B cell (primary cell): ENCODE measurements at regions not wholly inside any gene's neighbourhood (a gene's known extent, or its start where the extent isn't known, plus 50 kb on each side); places are given as distances from the start of the nearest gene placed in this dataset.

Experiments
- ATAC-seq: fragments of 200-7000 bp; cut with Tn5 transposase; one replicate; pipeline ENCODE4 v1.10.0; 2021; ENCODE audit warnings: low read depth, mild to moderate bottlenecking, moderate number of reproducible peaks, moderate library complexity
- CTCF ChIA-PET: fragments of 350-600 bp; sonication (Branson Sonifier 250); formaldehyde crosslinking; loops from one replicate; lab custom pipeline; 2021; ENCODE audit warnings: antibody characterized with exemption, inconsistent platforms; lab: Charles Lee
- POLR2A ChIA-PET: fragments of 350-600 bp; sonication (Branson Sonifier 250); formaldehyde crosslinking; loops from one replicate; lab custom pipeline; 2021; ENCODE audit warnings: antibody characterized with exemption; lab: Charles Lee
- DNase-seq: peaks from one replicate; pipeline ENCODE4 v3.0.0; 2013
- H2AFZ ChIP-seq: 2 replicates; pipeline ENCODE4 v1.6.1; 2012; ENCODE audit warnings: mild to moderate bottlenecking, low read depth, low read length; ENCODE audit not compliant: insufficient read depth, poor library complexity, severe bottlenecking
- H3K27ac ChIP-seq, 2 donors: 1 replicate in 1 of 2; 2 replicates in 1 of 2; pipeline ENCODE4 v1.5.1; 2012 to 2013; ENCODE audit warnings: low read length in 2 of 2, mild to moderate bottlenecking in 2 of 2, moderate library complexity in 1 of 2
- H3K27me3 ChIP-seq, 4 experiments: fragments of 200-600 bp in 1 of 4; sonication (generic) in 1 of 4; replicated peaks in 1 of 4; 1 replicate in 2 of 4; 2 replicates in 2 of 4; pipeline versions ENCODE4 v1.6.1 to v1.7.0; 2013 to 2016; ENCODE audit warnings: low read length in 3 of 4, mild to moderate bottlenecking in 2 of 4, mixed read lengths in 1 of 4, moderate library complexity in 1 of 4; ENCODE audit not compliant: insufficient read depth in 4 of 4, control insufficient read depth in 3 of 4; ENCODE audit errors: control extremely low read depth in 1 of 4
- H3K36me3 ChIP-seq, 2 experiments: replicated peaks in 1 of 2; 1 replicate in 1 of 2; 2 replicates in 1 of 2; pipeline versions ENCODE4 v1.6.1 to v1.7.1; 2013; ENCODE audit warnings: low read length in 1 of 2; ENCODE audit not compliant: insufficient read depth in 2 of 2, control insufficient read depth in 1 of 2; ENCODE audit errors: control extremely low read depth in 1 of 2, extremely low read depth in 1 of 2
- H3K4me1 ChIP-seq, 2 donors: fragments of 200-600 bp in 1 of 2; sonication (generic) in 1 of 2; 1 replicate in 1 of 2; 2 replicates in 1 of 2; pipeline versions ENCODE4 v1.5.1 to v1.6.1; 2013 to 2017; ENCODE audit warnings: low read length in 2 of 2; ENCODE audit not compliant: control insufficient read depth in 2 of 2, insufficient read depth in 2 of 2
- H3K4me2 ChIP-seq: replicated peaks from 2 replicates; pipeline ENCODE3; 2012; ENCODE audit warnings: mild to moderate bottlenecking, low read depth, low read length; ENCODE audit not compliant: poor library complexity, severe bottlenecking
- H3K4me3 ChIP-seq, 5 experiments: fragments of 200-600 bp in 1 of 5; sonication (generic) in 1 of 5; 1 replicate in 3 of 5; 2 replicates in 2 of 5; pipeline versions ENCODE4 v1.5.1 to v1.7.0; 2011 to 2016; ENCODE audit warnings: low read length in 4 of 5, mild to moderate bottlenecking in 4 of 5, low read depth in 2 of 5, control low read depth in 1 of 5, moderate library complexity in 1 of 5; ENCODE audit not compliant: insufficient read depth in 1 of 5; ENCODE audit errors: control extremely low read depth in 1 of 5, extremely low read depth in 1 of 5
- H3K79me2 ChIP-seq: fragments of 200-600 bp; sonication (generic); one replicate; pipeline ENCODE4 v1.6.0; 2016; ENCODE audit warnings: low read length; ENCODE audit not compliant: control insufficient read depth, insufficient read depth
- H3K9ac ChIP-seq: fragments of 200-600 bp; sonication (generic); 2 replicates; pipeline ENCODE4 v1.6.1; 2017; ENCODE audit warnings: mild to moderate bottlenecking, low read length, moderate library complexity
- H3K9me3 ChIP-seq, 3 donors: one replicate each; pipeline versions ENCODE4 v1.6.1 to v1.7.1; 2013; ENCODE audit warnings: low read length in 2 of 3; ENCODE audit not compliant: control insufficient read depth in 2 of 3, insufficient read depth in 1 of 3; ENCODE audit errors: control extremely low read depth in 1 of 3
- H4K20me1 ChIP-seq: 2 replicates; pipeline ENCODE4 v1.6.0; 2012; ENCODE audit warnings: mild to moderate bottlenecking, low read length; ENCODE audit not compliant: insufficient read depth, control insufficient read depth, poor library complexity, severe bottlenecking
- H3K27ac Mint-ChIP-seq: one replicate; pipeline ENCODE4 v1.8.0; 2021; ENCODE audit warnings: mixed read lengths
- H3K27me3 Mint-ChIP-seq: one replicate; pipeline ENCODE4 v1.8.0; 2021; ENCODE audit warnings: mixed read lengths
- H3K4me1 Mint-ChIP-seq: one replicate; pipeline ENCODE4 v1.8.0; 2021; ENCODE audit warnings: mixed read lengths
- H3K4me3 Mint-ChIP-seq: one replicate; pipeline ENCODE4 v1.8.0; 2021; ENCODE audit warnings: mixed read lengths
- H3K9me3 Mint-ChIP-seq: one replicate; pipeline ENCODE4 v1.8.0; 2022; ENCODE audit warnings: mixed read lengths; ENCODE audit not compliant: insufficient read depth
- CTCF ChIP-seq: fragments of 200-600 bp; IDR thresholded peaks from one replicate; pipeline ENCODE4 v1.8.0; 2022; ENCODE audit warnings: antibody characterized with exemption, mild to moderate bottlenecking
- EZH2 ChIP-seq: IDR thresholded peaks from 2 replicates; pipeline ENCODE4 v1.6.1; 2012; ENCODE audit warnings: borderline replicate concordance, low read depth, mild to moderate bottlenecking, moderate library complexity, low read length; ENCODE audit not compliant: insufficient read depth, poor library complexity, severe bottlenecking
- WGBS: methylation state at CpG from one replicate; pipeline ENCODE4 v1.1.5; 2013; ENCODE audit warnings: missing lambda C conversion rate; ENCODE audit not compliant: insufficient coverage; 5-methylcytosine and 5-hydroxymethylcytosine counted together
- intact Hi-C: fragments of 100-400 bp; cut with micrococcal nuclease; formaldehyde crosslinking; loops from one replicate; pipeline ENCODE4 v1.10.0; 2022

GRCh38 chr20:20765696-20766365 is 53.4 kb upstream of the RALGAPA2 start:
- peaks cover 3% of the 10 kb centered on the region for H3K4me1 Mint-ChIP-seq
- Histone ChIP-seq H3K4me1 (no peaks in the 10 kb centered on the region), H3K36me3 (no peaks in the 10 kb centered on the region), H3K9me3 (peaks cover 0 to 9% (median 0%) of the 10 kb centered on the region in 3 donors), H4K20me1 (no peaks in the 10 kb centered on the region), H3K4me3 (no peak overlapping the region), H3K27ac (no peak overlapping the region), H3K27me3 (no peaks in the 10 kb centered on the region), H3K4me2 (no peak overlapping the region), H3K79me2 (no peaks in the 10 kb centered on the region), H3K9ac (no peak overlapping the region), H2AFZ (no peak overlapping the region)
- no peak for ATAC-seq
- 100% methylated on average over 3 of the region's 4 CpGs for WGBS
- ChIA-PET POLR2A (no interaction called here), CTCF (interaction anchor here (1.5 kb wide), 1 partner anchor 12 kb away, joined by 3 read pairs; no protein-coding TSS in a partner anchor)
- H3K27me3 Mint-ChIP-seq = peaks cover 12% of the 10 kb centered on the region
- H3K27ac Mint-ChIP-seq = no peak overlapping the region
- H3K4me3 Mint-ChIP-seq = no peak overlapping the region
- H3K9me3 Mint-ChIP-seq = no peaks in the 10 kb centered on the region
- DNase-seq = no peak
- TF ChIP-seq CTCF = no peak
- TF ChIP-seq EZH2 = no peak
- intact Hi-C loops = no loop called here

- no peaks in the 10 kb centered on the region for H3K4me1 Mint-ChIP-seq
- Histone ChIP-seq H3K27ac (no peak overlapping the region), H3K4me1 (no peaks in the 10 kb centered on the region), H3K27me3 (no peaks in the 10 kb centered on the region), H2AFZ (no peak overlapping the region), H3K4me3 (no peak overlapping the region), H3K9ac (no peak overlapping the region), H3K4me2 (no peak overlapping the region), H3K9me3 (peaks cover 0 to 7% (median 0%) of the 10 kb centered on the region in 3 donors), H3K36me3 (no peaks in the 10 kb centered on the region), H4K20me1 (no peaks in the 10 kb centered on the region), H3K79me2 (no peaks in the 10 kb centered on the region)
- POLR2A ChIA-PET = no interaction called here
- no peaks in the 10 kb centered on the region for H3K9me3 Mint-ChIP-seq
- H3K27ac Mint-ChIP-seq = no peak overlapping the region
- CTCF ChIA-PET = no interaction called here
- no peak for TF ChIP-seq EZH2
- TF ChIP-seq CTCF = no peak
- H3K27me3 Mint-ChIP-seq = peaks cover 15% of the 10 kb centered on the region
- DNase-seq = no peak
- H3K4me3 Mint-ChIP-seq = no peak overlapping the region
- ATAC-seq = no peak
- WGBS = 80% methylated on average over 1 of the region's 5 CpGs
- intact Hi-C loops = no loop called here
These were observed 51.2 kb upstream of the RALGAPA2 start for GRCh38 chr20:20763650-20764049.
